ENCODE measurements at regions not wholly inside any gene's neighbourhood (a gene's known extent, or its start where the extent isn't known, plus 50 kb on each side); places are given as distances from the start of the nearest gene placed in this dataset.

GRCh38 chr12:59928416-59928815 is 332.6 kb downstream of the SLC16A7 start:
- DNase-seq (ENCODE audit: low read depth), result no peak

- DNase-seq (ENCODE audit: low read depth), result no peak
Measured at GRCh38 chr12:59929110-59929509, 333.3 kb downstream of the SLC16A7 start.

- no peak for DNase-seq (ENCODE audit: low read depth)
Measured at GRCh38 chr12:59934486-59934885, 338.7 kb downstream of the SLC16A7 start.

- no peak for DNase-seq (ENCODE audit: low read depth)
Measured at GRCh38 chr12:59936534-59936933, 340.7 kb downstream of the SLC16A7 start.

DNA sequence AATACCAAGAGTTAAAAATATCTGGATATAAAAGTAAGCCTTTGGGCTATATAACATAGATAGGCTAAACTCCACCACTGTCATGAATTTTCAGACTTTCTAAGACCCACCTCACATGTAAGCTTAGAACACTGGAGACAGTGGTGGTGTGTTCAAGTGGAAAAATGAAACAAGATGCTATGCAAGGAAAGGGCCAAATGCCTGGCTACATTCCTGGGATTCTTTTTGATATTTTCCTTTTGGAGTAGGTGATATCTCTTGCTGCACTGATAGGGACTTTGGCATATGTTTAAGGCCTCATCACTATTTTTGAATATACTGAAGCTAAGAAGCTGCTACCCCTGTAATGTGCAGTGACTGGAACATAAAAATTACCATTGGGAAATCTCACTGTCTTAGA is 341.3 kb downstream of the SLC16A7 start:
- no peak for DNase-seq (ENCODE audit: low read depth)

DNA sequence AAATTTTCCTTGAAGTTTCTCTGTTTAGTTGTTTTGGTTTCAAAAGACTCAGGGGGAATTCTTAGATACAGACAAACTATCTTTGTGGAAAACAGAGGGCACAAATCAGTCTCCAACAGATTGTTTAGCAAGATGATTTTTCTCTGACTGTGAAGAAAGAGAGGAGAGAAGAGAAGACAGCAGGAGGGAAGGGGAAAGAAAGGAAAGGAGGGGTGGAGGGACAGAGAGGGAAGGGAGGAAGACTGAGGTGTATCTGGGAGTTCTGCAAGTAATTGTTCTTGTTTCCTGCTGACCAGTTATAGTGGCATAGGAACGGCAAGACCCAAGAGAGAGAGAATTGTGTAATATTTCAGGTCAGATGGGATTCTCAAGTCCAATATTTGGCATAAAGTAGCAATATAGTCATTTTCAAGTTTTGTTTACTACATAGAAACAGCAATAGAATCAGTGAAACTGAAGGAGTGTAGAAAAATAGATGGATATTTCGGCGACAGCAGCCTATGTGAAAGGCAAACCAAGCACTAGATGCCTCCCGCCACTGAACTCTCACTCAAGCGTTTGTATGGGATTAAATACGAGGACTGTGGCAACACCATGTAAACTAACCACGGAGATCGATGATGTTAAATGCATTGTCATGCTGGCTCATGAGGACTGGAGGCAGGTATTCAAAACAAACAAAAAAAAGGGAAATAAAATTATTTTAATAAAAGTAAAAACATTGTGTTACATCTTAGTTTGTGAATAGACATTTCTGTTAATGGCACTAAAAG is 342.5 kb downstream of the SLC16A7 start:
- no peak for DNase-seq (ENCODE audit: low read depth)

- DNase-seq (ENCODE audit: low read depth), result no peak
Measured at GRCh38 chr12:59940631-59941342, 345.0 kb downstream of the SLC16A7 start.

DNA sequence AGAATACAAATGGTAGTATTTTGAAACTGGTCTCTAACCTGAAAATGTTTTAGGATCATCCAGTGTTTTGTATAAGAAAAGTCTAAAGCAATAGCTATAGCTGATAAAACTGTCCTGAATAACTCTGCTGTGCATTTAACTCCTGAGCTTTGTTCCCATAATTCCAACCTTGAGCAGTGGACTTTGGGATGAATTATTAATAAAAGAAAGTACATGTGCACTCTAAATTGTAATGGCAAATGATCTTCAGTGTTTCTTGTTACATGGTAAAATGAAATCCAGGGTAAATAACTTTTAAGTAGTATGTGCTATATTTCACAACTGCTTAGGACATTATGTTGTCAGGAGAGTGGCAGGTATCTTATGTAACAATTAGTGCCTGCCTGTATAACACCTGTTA is 345.6 kb downstream of the SLC16A7 start:
- no peak for DNase-seq (ENCODE audit: low read depth)

GRCh38 chr12:59944177-59944576 is 348.3 kb downstream of the SLC16A7 start:
- no peak for DNase-seq (ENCODE audit: low read depth)

DNA sequence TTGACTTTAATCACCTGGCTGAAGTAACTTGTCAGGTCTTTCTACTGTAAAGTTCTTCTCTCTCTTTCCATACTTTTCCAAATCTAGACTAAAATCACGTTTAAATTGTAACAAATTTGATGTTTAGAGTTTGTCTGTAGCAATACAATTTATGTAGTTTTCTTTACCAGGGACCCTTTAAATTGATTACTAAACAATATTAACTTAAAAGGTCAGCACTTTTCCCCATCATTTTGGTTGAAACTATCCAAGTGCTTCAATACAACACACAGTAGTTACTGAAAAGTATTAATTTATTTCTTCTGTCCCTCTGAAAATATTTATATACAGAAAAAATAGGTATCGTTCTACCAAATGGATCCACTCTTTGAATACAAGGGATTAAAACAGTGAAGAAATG is 350.8 kb downstream of the SLC16A7 start:
- no peak for DNase-seq (ENCODE audit: low read depth)

DNA sequence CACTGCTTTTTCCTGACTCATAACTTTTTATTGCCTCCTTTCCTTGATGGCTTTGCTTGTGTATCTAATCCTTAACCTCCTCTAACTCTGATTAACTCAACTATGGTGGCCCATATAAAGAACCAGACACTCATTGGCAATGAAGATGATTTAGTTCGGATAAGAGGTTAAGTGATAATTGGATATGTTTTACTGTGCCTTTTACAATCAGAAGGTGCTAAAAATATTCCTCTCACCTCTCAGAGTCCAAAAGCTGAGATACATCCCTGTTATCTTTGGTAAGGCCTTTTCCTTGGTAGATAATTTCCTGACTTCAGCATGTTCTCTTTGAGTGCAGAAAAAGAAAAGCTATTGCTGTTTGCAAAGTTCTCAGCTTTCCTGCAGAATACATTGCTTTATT is 367.7 kb downstream of the SLC16A7 start:
- DNase-seq (ENCODE audit: low read depth), result no peak

- no peak for DNase-seq (ENCODE audit: low read depth)
Measured at GRCh38 chr12:59972905-59973304, 377.1 kb downstream of the SLC16A7 start.

GRCh38 chr12:59973515-59973914 is 377.7 kb downstream of the SLC16A7 start:
- DNase-seq (ENCODE audit: low read depth), result no peak

DNA sequence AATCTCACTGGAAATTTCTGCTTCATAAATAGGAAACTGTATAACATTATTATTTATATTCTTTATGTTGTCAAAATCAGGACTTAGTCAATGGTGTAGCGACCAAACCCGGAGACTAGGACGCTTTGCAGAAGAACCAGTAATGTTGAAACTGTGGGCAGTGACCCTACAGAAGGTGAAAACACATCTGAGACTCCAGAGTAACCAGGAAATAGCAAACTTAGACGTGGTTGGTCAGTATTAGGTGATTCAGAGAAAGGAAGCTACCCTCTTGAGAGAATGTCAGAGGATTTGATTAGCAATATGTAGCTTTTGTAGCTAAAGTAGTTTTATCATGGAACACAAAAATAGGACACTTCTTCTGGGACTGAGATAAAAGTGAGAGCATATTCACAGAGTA is 381.9 kb downstream of the SLC16A7 start:
- no peak for DNase-seq (ENCODE audit: low read depth)

GRCh38 chr12:59980476-59980875 is 384.6 kb downstream of the SLC16A7 start:
- DNase-seq (ENCODE audit: low read depth), result no peak

- DNase-seq (ENCODE audit: low read depth), result no peak
Measured at GRCh38 chr12:59999291-59999690, 403.5 kb downstream of the SLC16A7 start.

- DNase-seq (ENCODE audit: low read depth), result no peak
Measured at GRCh38 chr12:60010486-60010885, 414.7 kb downstream of the SLC16A7 start.

DNA sequence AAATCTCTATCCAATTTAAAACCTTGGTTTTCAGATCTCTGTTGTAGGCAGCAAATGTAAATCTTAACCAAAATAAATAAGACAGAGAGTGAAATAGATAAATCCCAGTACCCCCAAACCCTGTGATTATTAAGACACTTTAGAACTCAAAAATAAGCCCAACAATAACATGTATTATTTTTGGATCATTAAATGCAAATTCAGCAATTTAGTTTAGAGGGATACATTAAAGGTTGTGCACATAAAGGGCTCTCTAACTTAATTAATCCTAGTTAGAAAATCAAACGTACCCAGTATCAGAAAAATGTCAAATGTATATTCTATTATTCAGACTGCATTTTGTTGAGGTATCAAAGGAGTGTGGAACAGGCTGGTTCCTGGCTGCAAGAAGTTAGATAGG is 416.8 kb downstream of the SLC16A7 start:
- DNase-seq (ENCODE audit: low read depth), result no peak

DNA sequence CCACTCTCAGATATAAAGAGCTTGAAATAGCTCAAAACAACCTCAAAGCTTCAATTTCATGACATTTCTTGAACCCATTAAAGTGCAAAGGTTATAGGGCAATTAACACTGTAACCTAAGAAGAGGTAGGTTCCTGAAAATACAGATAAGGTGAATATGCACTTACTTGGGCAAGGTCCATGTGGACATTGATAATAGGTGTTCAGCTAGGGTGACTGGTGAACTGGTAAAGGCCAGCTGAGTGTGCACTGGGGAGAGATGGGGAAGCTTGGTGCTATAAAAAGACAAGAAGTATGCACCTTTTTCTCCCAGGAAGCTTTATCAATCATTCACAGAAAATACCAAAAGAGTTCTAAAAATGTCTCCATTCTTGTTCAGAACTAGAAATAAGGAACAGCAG is 418.6 kb downstream of the SLC16A7 start:
- no peak for DNase-seq (ENCODE audit: low read depth)

- no peak for DNase-seq (ENCODE audit: low read depth)
Measured at GRCh38 chr12:60020068-60020467, 424.2 kb downstream of the SLC16A7 start.

- DNase-seq (ENCODE audit: low read depth), result no peak
Measured at GRCh38 chr12:60021235-60021634, 425.4 kb downstream of the SLC16A7 start.

GRCh38 chr12:60027266-60027665 is 431.4 kb downstream of the SLC16A7 start:
- DNase-seq (ENCODE audit: low read depth), result no peak

DNA sequence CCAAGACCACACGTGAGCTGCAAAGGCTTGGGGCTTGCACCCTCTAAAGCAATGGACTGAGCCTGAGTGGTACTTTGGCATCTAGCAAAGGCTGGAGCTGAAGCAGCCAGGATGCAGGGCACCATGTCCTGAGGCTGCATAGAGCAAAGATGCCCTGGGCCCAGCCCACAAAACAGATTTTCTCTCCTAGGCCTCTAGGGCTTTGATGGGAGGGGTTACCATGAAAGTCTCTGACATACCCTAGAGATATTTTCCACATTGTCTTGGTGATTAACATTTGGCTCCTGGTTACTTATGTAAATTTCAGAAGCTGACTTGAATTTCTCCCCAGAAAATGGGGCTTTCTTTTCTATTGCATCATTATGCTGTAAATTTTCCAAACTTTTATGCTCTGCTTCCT is 438.3 kb downstream of the SLC16A7 start:
- no peak for DNase-seq (ENCODE audit: low read depth)
